ENCODE measurements at regions not wholly inside any gene's neighbourhood (a gene's known extent, or its start where the extent isn't known, plus 50 kb on each side); places are given as distances from the start of the nearest gene placed in this dataset.
"Not testable (repeated sequence)": the region's sequence is repeated elsewhere in the genome, so short reads cannot be mapped to it uniquely, and the experiment has no call there.

DNA sequence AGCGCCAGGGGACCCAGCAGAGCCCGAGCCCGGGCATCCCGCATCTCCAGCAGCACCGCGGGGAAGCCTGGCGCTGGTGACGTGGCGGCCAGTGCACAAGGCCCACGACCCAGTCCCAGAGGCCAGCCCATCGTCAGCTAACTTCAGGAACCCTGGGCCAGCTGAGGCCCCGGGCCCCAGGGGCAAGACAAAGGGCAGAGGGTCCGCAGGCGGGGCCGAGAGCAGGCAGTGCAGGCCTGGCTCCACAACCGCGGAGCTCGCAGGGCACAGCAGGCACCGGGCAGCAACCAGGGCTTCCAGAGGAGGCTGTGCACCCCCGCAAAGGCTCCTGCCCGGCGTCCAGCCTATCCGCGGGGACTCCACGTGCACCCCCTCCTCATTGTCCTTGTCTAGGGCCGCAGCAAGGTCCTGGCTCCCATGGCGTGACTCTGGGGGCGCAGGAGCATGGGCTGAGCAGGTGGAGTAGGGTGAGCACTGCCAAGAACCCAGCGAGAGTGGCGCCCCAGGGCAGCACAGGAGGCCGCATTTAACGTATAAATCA lies 352.5 kb downstream of the KCNJ18 start:
- H3K27me3 Mint-ChIP-seq (ENCODE audit: insufficient read depth, low read depth); H3K4me1 ChIP-seq; H3K27me3 ChIP-seq; H3K79me2 ChIP-seq (ENCODE audit: low read depth); H3K9me3 ChIP-seq (ENCODE audit: low read depth); H4K20me1 ChIP-seq (ENCODE audit: low read depth); H3K27ac Mint-ChIP-seq; H3K27ac ChIP-seq; H3K4me2 ChIP-seq; H3K36me3 Mint-ChIP-seq; H3K9ac ChIP-seq; H3K4me3 Mint-ChIP-seq; H3K4me3 ChIP-seq; DNase-seq (ENCODE audit: low spot score); H3K4me1 Mint-ChIP-seq; H3K36me3 ChIP-seq; H3F3A ChIP-seq (ENCODE audit: low read depth); H2AFZ ChIP-seq (replicated peaks): not testable (repeated sequence)
- peaks cover 13% of the 10 kb centered on the region for H3K9me3 Mint-ChIP-seq

DNA sequence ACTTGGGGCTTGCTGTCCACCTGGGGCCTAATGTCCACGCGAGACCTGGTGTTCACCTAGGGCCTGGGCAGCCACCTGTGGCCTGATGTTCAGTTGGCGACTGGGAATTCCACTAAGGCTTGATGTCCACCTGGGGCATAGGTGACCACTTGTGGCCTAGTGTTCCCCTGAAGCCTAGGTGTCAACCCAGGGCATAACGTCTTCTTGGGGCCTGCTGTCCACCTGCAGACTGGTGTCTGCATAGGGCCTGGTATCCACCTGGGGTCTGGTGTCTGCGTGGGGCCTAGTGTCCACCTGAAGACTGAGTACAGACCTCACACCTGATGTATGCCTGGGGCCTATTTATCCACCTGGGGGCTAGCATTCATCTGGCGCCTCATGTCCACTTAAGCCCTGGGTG lies 355.2 kb downstream of the KCNJ18 start:
- H3K4me1 ChIP-seq; H3K36me3 Mint-ChIP-seq; H3K9me3 ChIP-seq (ENCODE audit: low read depth); H3K27me3 Mint-ChIP-seq (ENCODE audit: insufficient read depth, low read depth); H3K9ac ChIP-seq; H4K20me1 ChIP-seq (ENCODE audit: low read depth); H3K4me3 ChIP-seq; H3K79me2 ChIP-seq (ENCODE audit: low read depth); DNase-seq (ENCODE audit: low spot score); H3K4me1 Mint-ChIP-seq; H3K27ac ChIP-seq; H3K27ac Mint-ChIP-seq; H3K27me3 ChIP-seq; H3K36me3 ChIP-seq; H3K4me2 ChIP-seq; H2AFZ ChIP-seq (replicated peaks); H3K4me3 Mint-ChIP-seq; H3F3A ChIP-seq (ENCODE audit: low read depth): not testable (repeated sequence)
- H3K9me3 Mint-ChIP-seq = peaks cover 16% of the 10 kb centered on the region

DNA sequence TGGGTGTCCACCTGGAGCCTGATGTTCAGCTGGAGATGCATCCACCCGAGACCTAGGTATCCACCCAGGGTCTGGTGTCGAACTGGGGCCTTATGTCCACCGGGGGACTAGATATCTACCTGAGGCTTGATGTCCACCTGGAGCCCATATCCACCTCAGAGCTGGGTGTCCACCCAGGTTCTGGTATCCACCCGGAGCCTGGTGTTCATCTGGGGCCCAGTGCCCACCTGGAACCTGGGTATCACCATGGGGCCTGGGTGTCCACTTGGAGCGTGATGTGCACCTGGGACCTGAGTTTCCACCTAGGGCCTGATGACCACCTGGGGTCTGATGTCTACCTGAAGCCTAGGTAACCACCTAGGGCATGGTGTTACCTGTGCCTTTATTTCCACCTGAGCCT lies 355.9 kb downstream of the KCNJ18 start:
- not testable (repeated sequence) for H2AFZ ChIP-seq (replicated peaks); H3K4me1 Mint-ChIP-seq; H3K27ac Mint-ChIP-seq; H3K4me2 ChIP-seq; H3K4me3 ChIP-seq; H3K9me3 ChIP-seq (ENCODE audit: low read depth); H3K4me1 ChIP-seq; H3K27ac ChIP-seq; DNase-seq (ENCODE audit: low spot score); H3K27me3 Mint-ChIP-seq (ENCODE audit: insufficient read depth, low read depth); H3F3A ChIP-seq (ENCODE audit: low read depth); H3K27me3 ChIP-seq; H3K36me3 ChIP-seq; H3K79me2 ChIP-seq (ENCODE audit: low read depth); H4K20me1 ChIP-seq (ENCODE audit: low read depth); H3K9ac ChIP-seq; H3K4me3 Mint-ChIP-seq; H3K36me3 Mint-ChIP-seq
- H3K9me3 Mint-ChIP-seq = peaks cover 16% of the 10 kb centered on the region

DNA sequence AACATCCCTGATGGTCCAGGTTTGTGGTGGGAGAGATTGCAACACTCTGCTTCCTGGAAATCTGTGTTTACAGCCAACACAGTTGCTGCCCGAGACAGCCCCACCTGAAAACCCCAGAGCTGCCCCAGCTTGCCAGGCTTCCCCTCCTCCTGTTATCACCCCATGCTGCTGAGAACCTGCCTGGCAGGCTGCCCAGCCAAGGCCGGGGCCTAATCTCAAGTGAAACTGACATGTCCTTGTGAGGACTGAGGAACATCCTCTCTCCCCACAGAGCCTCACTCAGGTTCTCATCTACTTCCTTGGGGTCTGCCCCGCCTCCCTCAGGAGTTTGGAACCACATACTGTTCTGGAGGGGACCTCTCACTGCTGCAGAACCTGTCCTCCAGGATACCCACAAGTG lies 358.4 kb downstream of the KCNJ18 start:
- not testable (repeated sequence) for H3K27ac Mint-ChIP-seq; H3K36me3 Mint-ChIP-seq; DNase-seq (ENCODE audit: low spot score); H3K4me1 Mint-ChIP-seq; H3K9me3 Mint-ChIP-seq; H3K36me3 ChIP-seq; H3K4me2 ChIP-seq; H4K20me1 ChIP-seq (ENCODE audit: low read depth); H3K27ac ChIP-seq; H3K4me1 ChIP-seq; H3K9ac ChIP-seq; H2AFZ ChIP-seq (replicated peaks); H3K4me3 Mint-ChIP-seq; H3K79me2 ChIP-seq (ENCODE audit: low read depth); H3K4me3 ChIP-seq; H3K27me3 Mint-ChIP-seq (ENCODE audit: insufficient read depth, low read depth); H3K9me3 ChIP-seq (ENCODE audit: low read depth); H3F3A ChIP-seq (ENCODE audit: low read depth); H3K27me3 ChIP-seq

DNA sequence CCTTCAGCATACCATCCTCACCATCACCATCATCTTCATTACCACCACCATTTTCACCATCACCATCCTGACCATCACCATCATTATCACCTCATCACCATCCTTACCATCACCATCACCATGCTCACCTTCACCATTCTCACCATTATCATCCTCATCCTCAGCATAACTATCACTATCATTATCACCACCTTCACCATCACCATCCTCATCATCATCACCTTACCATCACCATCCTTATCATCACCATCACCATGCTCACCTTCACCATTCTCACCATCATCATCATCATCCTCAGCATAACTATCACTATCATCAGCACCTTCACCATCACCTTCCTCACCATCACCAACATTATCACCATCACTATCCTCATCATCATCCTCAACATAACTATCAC lies 360.4 kb downstream of the KCNJ18 start:
- H3K27me3 Mint-ChIP-seq (ENCODE audit: insufficient read depth, low read depth); H3K4me2 ChIP-seq; H3F3A ChIP-seq (ENCODE audit: low read depth); H3K4me1 Mint-ChIP-seq; H3K79me2 ChIP-seq (ENCODE audit: low read depth); H2AFZ ChIP-seq (replicated peaks); H3K4me1 ChIP-seq; H3K4me3 Mint-ChIP-seq; H3K4me3 ChIP-seq; DNase-seq (ENCODE audit: low spot score); H3K36me3 Mint-ChIP-seq; H4K20me1 ChIP-seq (ENCODE audit: low read depth); H3K9me3 ChIP-seq (ENCODE audit: low read depth); H3K9ac ChIP-seq; H3K27me3 ChIP-seq; H3K36me3 ChIP-seq; H3K27ac Mint-ChIP-seq; H3K27ac ChIP-seq: not testable (repeated sequence)
- peaks cover 11% of the 10 kb centered on the region for H3K9me3 Mint-ChIP-seq

DNA sequence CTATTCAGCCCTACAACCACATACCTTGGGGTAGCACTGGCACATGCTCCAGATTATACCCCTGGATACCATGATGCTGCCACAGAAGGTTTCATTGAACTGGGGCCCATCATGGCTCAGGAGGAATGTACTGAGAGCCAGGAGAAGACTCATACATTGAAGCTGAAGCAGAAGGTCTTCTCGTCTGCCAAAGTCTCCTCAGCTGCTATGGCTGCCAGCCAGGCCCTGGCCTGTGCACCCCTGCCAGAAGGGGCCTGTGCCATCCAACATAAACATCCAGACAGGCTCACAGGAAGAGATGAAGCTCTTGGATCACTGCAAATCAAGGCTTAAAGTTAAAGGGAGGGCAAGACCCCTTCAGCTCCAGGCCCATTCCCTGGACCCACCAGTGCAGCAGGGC lies 364.2 kb downstream of the KCNJ18 start:
- not testable (repeated sequence) for H3K27me3 Mint-ChIP-seq (ENCODE audit: insufficient read depth, low read depth); H3K4me3 ChIP-seq; H3K36me3 Mint-ChIP-seq

DNA sequence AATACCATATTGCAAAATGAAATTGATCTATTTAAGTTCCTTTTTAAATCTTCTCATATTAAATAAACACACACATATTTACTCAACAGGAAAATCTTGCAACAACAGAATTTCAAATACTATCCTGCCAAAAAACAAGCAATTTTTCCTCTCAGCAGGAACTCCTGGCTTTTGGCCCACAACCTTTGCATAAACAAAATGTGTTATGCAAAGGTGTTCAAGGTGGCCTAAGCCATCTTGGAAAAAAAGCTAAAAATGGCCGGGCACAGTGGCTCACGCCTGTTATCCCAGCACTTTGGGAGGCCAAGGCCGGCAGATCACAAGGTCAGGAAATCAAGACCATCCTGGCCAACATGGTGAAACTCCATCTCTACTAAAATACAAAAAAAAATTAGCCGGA lies 383.6 kb downstream of the KCNJ18 start:
- not testable (repeated sequence) for H3K9me3 ChIP-seq (ENCODE audit: low read depth); H3K9me3 Mint-ChIP-seq; H3K27me3 Mint-ChIP-seq (ENCODE audit: insufficient read depth, low read depth); H3K4me3 ChIP-seq; H3F3A ChIP-seq (ENCODE audit: low read depth); H3K9ac ChIP-seq; H3K4me1 ChIP-seq; H3K27me3 ChIP-seq; H3K4me3 Mint-ChIP-seq; H2AFZ ChIP-seq (replicated peaks); H4K20me1 ChIP-seq (ENCODE audit: low read depth); H3K36me3 ChIP-seq; H3K27ac ChIP-seq; H3K36me3 Mint-ChIP-seq; H3K4me2 ChIP-seq; H3K79me2 ChIP-seq (ENCODE audit: low read depth); DNase-seq (ENCODE audit: low spot score); H3K27ac Mint-ChIP-seq; H3K4me1 Mint-ChIP-seq

More for the DNA sequence above, 364.2 kb downstream of the KCNJ18 start:
- not testable (repeated sequence) for H3K36me3 ChIP-seq; H3K9ac ChIP-seq; H2AFZ ChIP-seq (replicated peaks); H3K4me2 ChIP-seq; H4K20me1 ChIP-seq (ENCODE audit: low read depth); DNase-seq (ENCODE audit: low spot score); H3K4me3 Mint-ChIP-seq; H3K27ac ChIP-seq; H3F3A ChIP-seq (ENCODE audit: low read depth); H3K9me3 ChIP-seq (ENCODE audit: low read depth); H3K4me1 ChIP-seq; H3K27me3 ChIP-seq; H3K27ac Mint-ChIP-seq; H3K4me1 Mint-ChIP-seq; H3K79me2 ChIP-seq (ENCODE audit: low read depth)
- peaks cover 12% of the 10 kb centered on the region for H3K9me3 Mint-ChIP-seq

DNA sequence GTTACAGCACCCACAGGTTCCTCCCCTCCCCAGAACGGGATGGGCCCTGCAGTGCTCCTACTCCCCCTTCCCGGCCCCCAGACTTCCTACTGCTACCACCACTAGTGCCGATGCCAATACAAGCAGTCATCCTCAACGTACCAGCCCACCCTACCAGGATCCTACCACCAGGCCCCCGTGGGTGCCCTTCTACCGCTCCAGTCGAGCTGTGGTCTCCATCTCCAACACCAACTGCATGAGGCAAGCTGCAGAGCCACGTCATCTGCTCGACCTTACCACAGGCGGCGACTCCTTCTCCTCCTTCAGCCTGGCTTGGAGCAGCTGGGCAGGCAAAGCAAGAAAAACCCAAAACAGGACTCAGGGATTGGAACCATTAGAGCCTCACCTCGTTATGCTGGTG lies 396.3 kb downstream of the KCNJ18 start:
- not testable (repeated sequence) for H3K27ac Mint-ChIP-seq; H3K36me3 Mint-ChIP-seq; H3K27me3 ChIP-seq; H3K4me3 ChIP-seq; H3K4me1 ChIP-seq; H4K20me1 ChIP-seq (ENCODE audit: low read depth); DNase-seq (ENCODE audit: low spot score); H3K27me3 Mint-ChIP-seq (ENCODE audit: insufficient read depth, low read depth); H3K4me2 ChIP-seq; H3K9me3 ChIP-seq (ENCODE audit: low read depth); H3K27ac ChIP-seq; H2AFZ ChIP-seq (replicated peaks); H3K4me1 Mint-ChIP-seq; H3K79me2 ChIP-seq (ENCODE audit: low read depth); H3K36me3 ChIP-seq; H3F3A ChIP-seq (ENCODE audit: low read depth); H3K4me3 Mint-ChIP-seq; H3K9ac ChIP-seq
- peaks cover 14% of the 10 kb centered on the region for H3K9me3 Mint-ChIP-seq

Data from neural progenitor cell (in vitro differentiated cells).